ENCODE measurements at regions not wholly inside any gene's neighbourhood (a gene's known extent, or its start where the extent isn't known, plus 50 kb on each side); places are given as distances from the start of the nearest gene placed in this dataset.

GRCh38 chr4:27191592-27191991 is 331.0 kb downstream of the STIM2 start:
- no peak overlapping the region for H3K4me3 ChIP-seq (ENCODE audit: low read depth, low read length)
- no peak for TF ChIP-seq CTCF (IDR thresholded peaks at IDR 0.05; ENCODE audit: borderline replicate concordance, insufficient read depth, low read depth, low read length)

- TF ChIP-seq CTCF (IDR thresholded peaks at IDR 0.05; ENCODE audit: borderline replicate concordance, insufficient read depth, low read depth, low read length) = no peak
- H3K4me3 ChIP-seq (ENCODE audit: low read depth, low read length) = no peak overlapping the region
Observed at GRCh38 chr4:27194599-27195176, 334.0 kb downstream of the STIM2 start.

GRCh38 chr4:27198246-27198645 is 337.6 kb downstream of the STIM2 start:
- TF ChIP-seq CTCF (IDR thresholded peaks at IDR 0.05; ENCODE audit: borderline replicate concordance, insufficient read depth, low read depth, low read length) = no peak
- H3K4me3 ChIP-seq (ENCODE audit: low read depth, low read length) = no peak overlapping the region

- no peak for TF ChIP-seq CTCF (IDR thresholded peaks at IDR 0.05; ENCODE audit: borderline replicate concordance, insufficient read depth, low read depth, low read length)
- H3K4me3 ChIP-seq (ENCODE audit: low read depth, low read length) = no peak overlapping the region
Observed at GRCh38 chr4:27198971-27199370, 338.3 kb downstream of the STIM2 start.

GRCh38 chr4:27206009-27206408 is 345.4 kb downstream of the STIM2 start:
- no peak overlapping the region for H3K4me3 ChIP-seq (ENCODE audit: low read depth, low read length)
- TF ChIP-seq CTCF (IDR thresholded peaks at IDR 0.05; ENCODE audit: borderline replicate concordance, insufficient read depth, low read depth, low read length) = no peak

GRCh38 chr4:27210956-27211355 is 350.3 kb downstream of the STIM2 start:
- H3K4me3 ChIP-seq (ENCODE audit: low read depth, low read length) = no peak overlapping the region
- TF ChIP-seq CTCF (IDR thresholded peaks at IDR 0.05; ENCODE audit: borderline replicate concordance, insufficient read depth, low read depth, low read length) = no peak

GRCh38 chr4:27214010-27214409 is 353.4 kb downstream of the STIM2 start:
- H3K4me3 ChIP-seq (ENCODE audit: low read depth, low read length) = no peak overlapping the region
- TF ChIP-seq CTCF (IDR thresholded peaks at IDR 0.05; ENCODE audit: borderline replicate concordance, insufficient read depth, low read depth, low read length) = no peak
